Memory B cell (primary cell): ENCODE measurements at regions not wholly inside any gene's neighbourhood (a gene's known extent, or its start where the extent isn't known, plus 50 kb on each side); places are given as distances from the start of the nearest gene placed in this dataset.

Experiments used
- ATAC-seq: fragments of 150-1000 bp; cut with Tn5 transposase; 2 replicates; pipeline ENCODE4 v1.10.0; 2021; ENCODE audit warnings: low read depth, mild to moderate bottlenecking, moderate library complexity
- DNase-seq, 2 donors: peaks; one replicate each; pipeline ENCODE4 v3.0.0; 2022; ENCODE audit warnings: low spot score in 2 of 2
- H3K27ac Mint-ChIP-seq: one replicate; pipeline ENCODE4 v1.8.0; 2022; ENCODE audit warnings: mild to moderate bottlenecking, moderate library complexity, mixed read lengths
- H3K27me3 Mint-ChIP-seq: one replicate; pipeline ENCODE4 v1.8.0; 2022; ENCODE audit warnings: mixed read lengths
- H3K36me3 Mint-ChIP-seq: one replicate; pipeline ENCODE4 v1.8.0; 2022; ENCODE audit warnings: mild to moderate bottlenecking, mixed read lengths
- H3K4me1 Mint-ChIP-seq: one replicate; pipeline ENCODE4 v1.8.0; 2022; ENCODE audit warnings: mixed read lengths
- H3K4me3 Mint-ChIP-seq: one replicate; pipeline ENCODE4 v1.8.0; 2022; ENCODE audit warnings: mild to moderate bottlenecking, moderate library complexity, mixed read lengths
- H3K9me3 Mint-ChIP-seq: one replicate; pipeline ENCODE4 v1.8.0; 2022; ENCODE audit warnings: mixed read lengths

- H3K27ac Mint-ChIP-seq: no peak overlapping the region
- no peaks in the 10 kb centered on the region for H3K27me3 Mint-ChIP-seq
- H3K4me1 Mint-ChIP-seq: no peaks in the 10 kb centered on the region
- ATAC-seq: no peak
- no peaks in the 10 kb centered on the region for H3K36me3 Mint-ChIP-seq
- no peak overlapping the region for H3K4me3 Mint-ChIP-seq
- DNase-seq: no peak
- peaks cover 3% of the 10 kb centered on the region for H3K9me3 Mint-ChIP-seq
Measured at GRCh38 chr3:118337649-118338048, 697.0 kb downstream of the IGSF11 start.

GRCh38 chr3:118347396-118348168, 687.1 kb downstream of the IGSF11 start:
- Mint-ChIP-seq H3K27me3 (no peaks in the 10 kb centered on the region), H3K4me3 (no peak overlapping the region), H3K27ac (no peak overlapping the region), H3K4me1 (no peaks in the 10 kb centered on the region), H3K9me3 (peaks cover 2% of the 10 kb centered on the region), H3K36me3 (no peaks in the 10 kb centered on the region)
- DNase-seq (no peak), ATAC-seq (no peak)

GRCh38 chr3:118348169-118348557, 686.5 kb downstream of the IGSF11 start:
- no peaks in the 10 kb centered on the region for H3K36me3 Mint-ChIP-seq
- no peak overlapping the region for H3K4me3 Mint-ChIP-seq
- peaks cover 2% of the 10 kb centered on the region for H3K9me3 Mint-ChIP-seq
- no peak for DNase-seq
- H3K4me1 Mint-ChIP-seq: no peaks in the 10 kb centered on the region
- no peaks in the 10 kb centered on the region for H3K27me3 Mint-ChIP-seq
- H3K27ac Mint-ChIP-seq: no peak overlapping the region
- no peak for ATAC-seq

GRCh38 chr3:118354556-118354955, 680.1 kb downstream of the IGSF11 start:
- no peaks in the 10 kb centered on the region for H3K27me3 Mint-ChIP-seq
- DNase-seq: no peak
- ATAC-seq: no peak
- no peak overlapping the region for H3K4me3 Mint-ChIP-seq
- H3K27ac Mint-ChIP-seq: no peak overlapping the region
- H3K4me1 Mint-ChIP-seq: no peaks in the 10 kb centered on the region
- H3K36me3 Mint-ChIP-seq: no peaks in the 10 kb centered on the region
- H3K9me3 Mint-ChIP-seq: peaks cover 21% of the 10 kb centered on the region

GRCh38 chr3:118369892-118370491, 664.7 kb downstream of the IGSF11 start:
- ATAC-seq (no peak), DNase-seq (no peak)
- Mint-ChIP-seq H3K9me3 (peaks cover 11% of the 10 kb centered on the region), H3K4me3 (no peak overlapping the region), H3K4me1 (no peaks in the 10 kb centered on the region), H3K27ac (no peak overlapping the region), H3K36me3 (no peaks in the 10 kb centered on the region), H3K27me3 (no peaks in the 10 kb centered on the region)

- Mint-ChIP-seq H3K4me1 (no peaks in the 10 kb centered on the region), H3K9me3 (peaks cover 3% of the 10 kb centered on the region), H3K27ac (no peak overlapping the region), H3K36me3 (no peaks in the 10 kb centered on the region), H3K27me3 (no peaks in the 10 kb centered on the region), H3K4me3 (no peak overlapping the region)
- no peak for DNase-seq
- no peak for ATAC-seq
Measured at GRCh38 chr3:118380576-118380975, 654.1 kb downstream of the IGSF11 start.

GRCh38 chr3:118396491-118396890, 638.2 kb downstream of the IGSF11 start:
- Mint-ChIP-seq H3K9me3 (no peaks in the 10 kb centered on the region), H3K27ac (no peak overlapping the region), H3K4me3 (no peak overlapping the region), H3K4me1 (no peaks in the 10 kb centered on the region), H3K36me3 (no peaks in the 10 kb centered on the region), H3K27me3 (no peaks in the 10 kb centered on the region)
- DNase-seq (no peak), ATAC-seq (no peak)

- no peak for DNase-seq
- H3K27me3 Mint-ChIP-seq: no peaks in the 10 kb centered on the region
- H3K4me1 Mint-ChIP-seq: no peaks in the 10 kb centered on the region
- no peak for ATAC-seq
- no peak overlapping the region for H3K4me3 Mint-ChIP-seq
- H3K9me3 Mint-ChIP-seq: peaks cover 1% of the 10 kb centered on the region
- H3K36me3 Mint-ChIP-seq: no peaks in the 10 kb centered on the region
- no peak overlapping the region for H3K27ac Mint-ChIP-seq
Measured at GRCh38 chr3:118400086-118400485, 634.6 kb downstream of the IGSF11 start.

GRCh38 chr3:118400886-118401285, 633.8 kb downstream of the IGSF11 start:
- DNase-seq (no peak), ATAC-seq (no peak)
- Mint-ChIP-seq H3K4me3 (no peak overlapping the region), H3K9me3 (peaks cover 3% of the 10 kb centered on the region), H3K27me3 (no peaks in the 10 kb centered on the region), H3K27ac (no peak overlapping the region), H3K36me3 (no peaks in the 10 kb centered on the region), H3K4me1 (no peaks in the 10 kb centered on the region)

- no peak for ATAC-seq
Measured at GRCh38 chr3:118401887-118402286, 632.8 kb downstream of the IGSF11 start.

GRCh38 chr3:118402971-118403370, 631.7 kb downstream of the IGSF11 start:
- DNase-seq: no peak
- Mint-ChIP-seq H3K9me3 (peaks cover 3% of the 10 kb centered on the region), H3K4me1 (no peaks in the 10 kb centered on the region), H3K27me3 (no peaks in the 10 kb centered on the region), H3K36me3 (no peaks in the 10 kb centered on the region), H3K27ac (no peak overlapping the region), H3K4me3 (no peak overlapping the region)
- ATAC-seq: no peak

More at GRCh38 chr3:118401887-118402286, 632.8 kb downstream of the IGSF11 start:
- Mint-ChIP-seq H3K4me3 (no peak overlapping the region), H3K36me3 (no peaks in the 10 kb centered on the region), H3K27me3 (no peaks in the 10 kb centered on the region), H3K27ac (no peak overlapping the region), H3K4me1 (no peaks in the 10 kb centered on the region), H3K9me3 (peaks cover 3% of the 10 kb centered on the region)
- no peak for DNase-seq

- Mint-ChIP-seq H3K9me3 (peaks cover 3% of the 10 kb centered on the region), H3K27ac (no peak overlapping the region), H3K4me1 (no peaks in the 10 kb centered on the region), H3K36me3 (no peaks in the 10 kb centered on the region), H3K4me3 (no peak overlapping the region), H3K27me3 (no peaks in the 10 kb centered on the region)
- no peak for DNase-seq
- no peak for ATAC-seq
Measured at GRCh38 chr3:118406562-118406961, 628.1 kb downstream of the IGSF11 start.

- Mint-ChIP-seq H3K27ac (no peak overlapping the region), H3K36me3 (no peaks in the 10 kb centered on the region), H3K4me3 (no peak overlapping the region), H3K27me3 (no peaks in the 10 kb centered on the region), H3K9me3 (peaks cover 3% of the 10 kb centered on the region), H3K4me1 (no peaks in the 10 kb centered on the region)
- DNase-seq (no peak), ATAC-seq (no peak)
Measured at GRCh38 chr3:118408431-118408830, 626.2 kb downstream of the IGSF11 start.

- H3K4me1 Mint-ChIP-seq: no peaks in the 10 kb centered on the region
- ATAC-seq (no peak), DNase-seq (no peak)
- H3K9me3 Mint-ChIP-seq: peaks cover 10% of the 10 kb centered on the region
- H3K4me3 Mint-ChIP-seq: no peak overlapping the region
- H3K27me3 Mint-ChIP-seq: no peaks in the 10 kb centered on the region
- H3K27ac Mint-ChIP-seq: no peak overlapping the region
- H3K36me3 Mint-ChIP-seq: no peaks in the 10 kb centered on the region
Measured at GRCh38 chr3:118412503-118412902, 622.1 kb downstream of the IGSF11 start.
